HG03025 (cell line): ENCODE measurements at regions not wholly inside any gene's neighbourhood (a gene's known extent, or its start where the extent isn't known, plus 50 kb on each side); places are given as distances from the start of the nearest gene placed in this dataset.

Experiments
- ATAC-seq: cut with Tn5 transposase; IDR thresholded peaks from one replicate; pipeline ENCODE4 v1.9.1; 2021; ENCODE audit warnings: mild to moderate bottlenecking, moderate library complexity; ENCODE audit not compliant: unreplicated experiment, low FRiP score

GRCh38 chr13:22252281-22252830 is 581.5 kb downstream of the FGF9 start:
- ATAC-seq: no peak

DNA sequence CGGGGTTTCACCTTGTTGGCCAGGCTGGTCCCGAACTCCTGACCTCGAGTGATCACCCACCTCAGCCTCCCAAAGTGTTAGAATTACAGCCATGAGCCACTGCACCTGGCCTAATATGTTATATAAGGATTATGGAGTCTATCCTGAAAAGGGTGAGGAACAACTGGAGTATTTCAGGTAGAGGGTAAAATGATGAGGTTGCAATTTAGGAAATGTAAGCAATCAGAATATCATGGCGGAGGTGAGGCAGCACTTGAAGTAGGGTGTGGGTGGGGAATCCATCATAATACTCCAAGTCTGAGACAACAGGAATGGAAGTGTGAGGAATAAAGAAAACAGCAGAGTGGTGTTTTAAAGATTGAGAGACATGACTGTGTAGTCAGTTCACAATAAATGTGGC is 582.2 kb downstream of the FGF9 start:
- no peak for ATAC-seq

DNA sequence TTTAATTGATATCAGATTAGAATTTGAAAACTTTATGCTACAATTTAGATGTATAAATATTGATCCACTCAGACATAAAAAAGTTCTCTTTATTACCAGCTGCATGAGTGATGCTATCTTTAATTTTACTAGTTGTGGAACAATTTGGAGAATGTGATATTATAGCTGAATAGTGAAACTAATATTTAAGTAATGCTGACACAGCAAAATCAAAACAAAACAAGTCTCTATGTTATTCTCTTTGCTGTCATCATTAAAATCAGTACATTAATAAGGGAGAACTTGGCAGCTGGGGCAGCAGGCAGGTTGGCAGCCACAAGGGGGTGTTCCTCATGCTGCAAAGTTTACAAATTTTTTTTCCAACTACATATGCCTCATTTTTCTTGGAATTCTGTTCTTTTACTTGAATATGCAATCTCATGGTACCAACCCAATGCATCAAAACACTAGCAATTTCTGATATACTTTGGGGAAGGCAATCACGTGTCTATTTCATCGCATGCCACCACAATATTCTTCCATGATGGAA is 585.3 kb downstream of the FGF9 start:
- no peak for ATAC-seq

GRCh38 chr13:22262001-22262885 is 591.4 kb downstream of the FGF9 start:
- ATAC-seq: no peak

DNA sequence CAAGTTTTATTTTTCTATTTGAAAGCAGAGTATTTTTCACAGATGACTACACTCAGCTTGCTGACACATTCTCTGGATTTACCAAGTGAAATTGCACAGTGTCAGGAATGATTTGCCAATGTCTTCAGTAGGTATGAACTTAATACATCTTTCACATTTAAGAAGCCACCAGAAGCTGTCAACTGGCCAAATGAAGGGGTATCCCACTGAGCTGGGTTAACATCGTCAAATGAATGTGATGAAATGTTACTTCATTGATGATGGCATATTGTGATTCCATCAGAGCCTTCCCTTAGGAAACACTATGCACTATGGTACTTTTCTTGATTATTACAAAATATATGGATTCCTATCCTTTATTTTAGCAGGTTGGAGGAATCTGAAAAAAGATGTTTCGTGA is 592.3 kb downstream of the FGF9 start:
- ATAC-seq: no peak

DNA sequence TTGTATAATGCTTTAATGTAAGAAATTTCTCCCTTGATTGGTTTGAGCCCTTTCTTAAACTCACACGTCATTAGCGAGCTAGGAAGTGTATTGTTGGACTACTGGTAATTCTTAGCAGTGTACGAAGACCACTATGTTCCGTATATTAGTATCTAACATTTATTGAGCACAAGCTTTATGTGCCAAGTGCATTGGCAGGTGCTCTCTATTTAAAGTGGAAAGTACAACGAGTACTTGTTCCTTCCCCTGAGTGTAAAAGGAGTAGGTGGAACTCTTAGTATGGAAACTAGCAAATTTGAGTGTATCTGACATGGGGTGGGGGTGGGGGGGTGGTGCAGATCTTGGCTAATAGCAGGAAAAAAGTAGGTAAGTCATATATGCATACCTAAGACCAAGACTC is 594.7 kb downstream of the FGF9 start:
- ATAC-seq: no peak

GRCh38 chr13:22270881-22271280 is 600.0 kb downstream of the FGF9 start:
- ATAC-seq: no peak

DNA sequence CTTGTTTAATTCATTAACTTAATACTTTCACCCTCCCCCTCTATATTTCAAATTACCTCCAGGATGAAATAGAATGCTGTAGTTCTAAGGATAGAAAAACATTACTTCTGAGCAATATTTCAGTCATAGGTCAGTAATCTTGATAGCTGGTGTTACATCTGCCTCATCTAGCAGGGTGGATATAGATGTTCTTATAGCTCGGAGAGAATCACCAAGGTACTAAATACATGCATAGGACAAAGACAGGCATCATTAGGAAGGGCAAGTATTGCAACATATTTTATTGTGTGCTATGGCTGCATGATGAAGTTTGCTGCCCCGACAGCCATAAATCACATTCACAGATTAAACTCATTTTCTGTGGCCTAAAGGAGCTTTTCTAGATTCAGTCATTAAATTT is 601.0 kb downstream of the FGF9 start:
- ATAC-seq: no peak

DNA sequence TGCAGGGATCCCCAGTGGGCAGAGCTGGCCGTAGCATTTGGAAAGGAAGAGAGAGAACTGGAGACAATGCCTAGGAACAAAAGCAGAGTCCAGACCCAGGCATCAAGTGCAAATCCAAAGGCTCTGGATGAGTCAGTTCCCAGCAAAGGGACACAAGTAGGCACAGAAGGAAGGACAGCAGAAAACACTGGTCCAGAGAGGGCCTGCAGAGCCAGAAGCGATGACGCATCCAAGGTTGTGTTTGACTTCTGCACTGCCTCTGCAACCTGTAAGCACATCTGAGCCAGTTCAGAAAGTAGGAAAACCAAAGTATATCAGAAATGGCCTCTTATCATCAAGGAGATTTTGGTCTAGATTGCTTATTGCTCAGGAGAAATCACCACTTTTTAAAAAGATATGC is 604.5 kb downstream of the FGF9 start:
- ATAC-seq: no peak

GRCh38 chr13:22276616-22277015 is 605.7 kb downstream of the FGF9 start:
- no peak for ATAC-seq

GRCh38 chr13:22278336-22278929 is 607.6 kb downstream of the FGF9 start:
- ATAC-seq: no peak

GRCh38 chr13:22285867-22286266 is 615.0 kb downstream of the FGF9 start:
- no peak for ATAC-seq

- ATAC-seq: no peak
Measured at GRCh38 chr13:22286338-22286737, 615.5 kb downstream of the FGF9 start.

DNA sequence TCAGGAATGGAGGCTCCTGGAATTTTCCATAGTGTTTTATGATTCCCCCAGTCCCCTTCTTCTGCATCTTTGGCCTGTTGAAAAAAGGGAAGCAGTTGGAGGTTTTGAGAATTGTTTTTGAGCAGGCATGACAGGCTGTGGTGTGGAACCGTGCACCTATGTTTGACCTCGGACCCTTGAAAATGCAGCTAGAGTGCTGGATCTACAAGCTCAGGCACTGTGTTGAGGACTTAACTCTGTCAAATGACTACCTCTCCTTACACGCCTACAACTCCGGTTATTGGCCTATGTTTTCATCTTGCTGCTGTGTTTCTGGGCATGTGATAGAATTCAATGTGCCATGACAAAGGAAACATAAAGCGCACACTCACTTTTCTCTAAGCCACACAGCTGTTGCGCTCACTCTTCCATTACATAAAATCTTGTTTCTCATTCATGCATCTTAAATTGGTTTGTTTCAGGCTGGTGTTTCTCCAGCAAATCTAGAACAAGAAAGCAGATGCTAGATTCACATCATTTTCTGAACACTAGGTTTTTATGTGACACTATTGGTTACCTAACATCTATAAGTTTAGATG is 616.6 kb downstream of the FGF9 start:
- ATAC-seq: no peak

GRCh38 chr13:22288496-22288895 is 617.6 kb downstream of the FGF9 start:
- ATAC-seq: no peak

DNA sequence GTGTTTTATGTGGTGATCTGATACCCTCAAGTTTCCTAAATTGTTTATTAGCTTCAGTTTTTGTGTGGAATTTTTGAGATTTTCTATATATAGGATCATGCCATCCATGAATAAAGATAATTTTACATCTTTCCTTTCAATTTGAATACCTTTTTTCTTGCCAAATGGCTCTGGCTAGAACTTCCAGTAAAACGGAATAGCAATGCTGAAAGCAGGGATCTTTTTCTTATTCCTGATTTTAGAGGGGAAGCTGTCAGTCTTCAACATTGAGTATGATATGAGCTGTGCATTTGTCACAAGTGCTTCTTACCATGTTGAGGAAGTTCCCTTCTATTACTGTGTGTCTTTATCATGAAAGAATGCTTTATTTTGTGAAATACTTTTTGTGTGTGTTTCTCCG is 618.8 kb downstream of the FGF9 start:
- no peak for ATAC-seq

DNA sequence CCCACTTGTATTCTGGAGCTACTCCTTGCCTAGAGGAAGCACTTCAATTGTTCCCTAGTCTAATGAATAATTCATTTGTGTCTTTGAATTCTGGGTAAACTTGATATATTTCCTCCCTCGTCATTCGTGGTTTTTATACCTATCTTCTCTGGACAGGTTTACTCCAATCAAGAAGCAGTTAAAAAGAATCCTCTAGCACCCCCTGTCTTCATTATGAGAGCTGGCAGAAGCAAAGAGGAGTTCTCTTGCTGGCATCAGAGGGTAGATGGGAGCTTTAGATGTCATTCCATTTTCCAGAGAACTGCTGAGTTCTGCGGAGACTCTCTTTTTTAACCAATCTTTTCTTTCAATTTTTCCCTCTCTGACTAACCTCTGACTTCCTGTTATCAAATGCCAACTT is 627.7 kb downstream of the FGF9 start:
- no peak for ATAC-seq

DNA sequence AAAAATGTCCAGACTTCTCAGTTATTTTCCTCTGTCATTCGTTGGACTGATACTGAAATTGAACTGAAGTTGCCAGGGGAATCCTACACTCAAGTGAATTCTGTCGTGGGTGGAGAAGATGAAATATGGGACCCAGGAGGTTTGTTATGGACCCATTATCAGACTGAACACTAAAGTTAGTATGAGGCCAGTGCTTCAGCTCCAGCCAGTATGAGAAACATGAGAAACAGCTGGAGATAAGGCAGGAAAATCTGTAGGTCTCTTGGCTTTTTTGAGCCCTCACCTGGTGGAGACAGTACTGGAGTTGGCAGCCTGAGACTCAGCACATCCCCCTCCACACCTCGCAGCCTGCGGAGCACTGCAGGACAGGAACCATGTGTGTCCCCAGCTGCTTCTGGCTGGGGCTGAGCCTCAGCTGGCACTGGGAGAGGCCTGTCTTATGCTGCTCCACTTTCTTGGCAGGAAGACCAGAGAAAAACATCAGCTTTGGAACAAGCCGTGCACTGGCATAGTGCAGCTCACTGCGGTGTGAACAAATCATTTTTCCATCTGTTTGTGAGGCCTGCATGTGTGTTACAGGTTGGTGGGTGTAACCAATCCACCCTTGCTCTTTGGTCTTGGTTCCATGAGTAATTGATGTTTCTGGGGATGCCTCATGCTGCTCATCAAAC is 641.0 kb downstream of the FGF9 start:
- ATAC-seq: no peak

- no peak for ATAC-seq
Measured at GRCh38 chr13:22312405-22312803, 641.5 kb downstream of the FGF9 start.

DNA sequence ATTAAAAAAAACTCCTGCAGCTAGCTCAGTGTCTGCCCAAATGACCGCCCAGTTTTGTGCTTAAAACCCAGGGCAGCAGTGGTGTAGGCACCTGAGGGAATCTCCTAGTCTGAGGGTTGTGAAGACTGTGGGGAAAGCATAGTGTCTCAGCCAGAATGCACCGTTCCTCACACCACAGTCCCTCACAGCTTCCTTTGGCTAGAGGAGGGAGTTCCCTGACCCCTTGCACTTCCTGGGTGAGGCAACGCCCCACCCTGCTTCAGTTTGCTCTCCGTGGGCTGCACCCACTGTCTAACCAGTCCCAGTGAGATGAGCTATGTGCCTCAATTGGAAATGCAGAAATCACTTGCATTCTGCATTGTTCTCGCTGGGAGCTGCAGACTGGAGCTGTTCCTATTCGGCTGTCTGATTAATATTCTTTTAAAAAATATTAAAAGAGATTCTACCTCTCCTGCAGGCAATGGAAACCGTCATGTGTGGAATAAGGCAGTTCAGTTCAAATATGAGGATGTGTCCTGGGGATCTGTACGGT is 645.7 kb downstream of the FGF9 start:
- ATAC-seq: no peak
